GM19455 (cell line): ENCODE measurements at regions not wholly inside any gene's neighbourhood (a gene's known extent, or its start where the extent isn't known, plus 50 kb on each side); places are given as distances from the start of the nearest gene placed in this dataset.
"Not testable (repeated sequence)": the region's sequence is repeated elsewhere in the genome, so short reads cannot be mapped to it uniquely, and the experiment has no call there.

Experiments
- ATAC-seq: cut with Tn5 transposase; IDR thresholded peaks from one replicate; pipeline ENCODE4 v1.9.1; 2021; ENCODE audit not compliant: unreplicated experiment

GRCh38 chr2:180246268-180246667 lies 239.2 kb upstream of the CWC22 start:
- ATAC-seq = no peak

- ATAC-seq = no peak
These were observed 233.7 kb upstream of the CWC22 start for GRCh38 chr2:180240774-180241173.

- ATAC-seq = no peak
These were observed 231.6 kb upstream of the CWC22 start for GRCh38 chr2:180238729-180239128.

- not testable (repeated sequence) for ATAC-seq
These were observed 229.0 kb upstream of the CWC22 start for GRCh38 chr2:180236061-180236460.

GRCh38 chr2:180235506-180235905 lies 228.4 kb upstream of the CWC22 start:
- ATAC-seq = not testable (repeated sequence)

GRCh38 chr2:180234991-180235390 lies 227.9 kb upstream of the CWC22 start:
- not testable (repeated sequence) for ATAC-seq

- no peak for ATAC-seq
These were observed 223.9 kb upstream of the CWC22 start for GRCh38 chr2:180231015-180231414.

GRCh38 chr2:180227461-180227860 lies 220.4 kb upstream of the CWC22 start:
- no peak for ATAC-seq

- no peak for ATAC-seq
These were observed 218.0 kb upstream of the CWC22 start for GRCh38 chr2:180225118-180225517.

- no peak for ATAC-seq
These were observed 215.5 kb upstream of the CWC22 start for GRCh38 chr2:180222644-180223043.

GRCh38 chr2:180219491-180219890 lies 212.4 kb upstream of the CWC22 start:
- no peak for ATAC-seq

GRCh38 chr2:180208841-180209240 lies 201.7 kb upstream of the CWC22 start:
- ATAC-seq = no peak

GRCh38 chr2:180205621-180206235 lies 198.6 kb upstream of the CWC22 start:
- ATAC-seq = no peak

GRCh38 chr2:180203972-180204371 lies 196.9 kb upstream of the CWC22 start:
- no peak for ATAC-seq

GRCh38 chr2:180202467-180202951 lies 195.4 kb upstream of the CWC22 start:
- ATAC-seq = no peak

- no peak for ATAC-seq
These were observed 189.4 kb upstream of the CWC22 start for GRCh38 chr2:180196419-180196977.

GRCh38 chr2:180195847-180196246 lies 188.8 kb upstream of the CWC22 start:
- ATAC-seq = no peak

- ATAC-seq = no peak
These were observed 184.5 kb upstream of the CWC22 start for GRCh38 chr2:180191432-180192124.

GRCh38 chr2:180190851-180191250 lies 183.8 kb upstream of the CWC22 start:
- no peak for ATAC-seq

- no peak for ATAC-seq
These were observed 180.5 kb upstream of the CWC22 start for GRCh38 chr2:180187611-180188010.

GRCh38 chr2:180184506-180184905 lies 177.4 kb upstream of the CWC22 start:
- no peak for ATAC-seq

- ATAC-seq = no peak
These were observed 173.4 kb upstream of the CWC22 start for GRCh38 chr2:180180511-180180910.
